ENCODE measurements at regions not wholly inside any gene's neighbourhood (a gene's known extent, or its start where the extent isn't known, plus 50 kb on each side); places are given as distances from the start of the nearest gene placed in this dataset.

GRCh38 chr2:138125306-138126288, 161.3 kb downstream of the HNMT start:
- TF ChIP-seq CTCF (IDR thresholded peaks at IDR 0.05) (no peak), POLR2AphosphoS5 (IDR thresholded peaks at IDR 0.05) (no peak)
